HepG2 (cell line): ENCODE measurements at regions not wholly inside any gene's neighbourhood (a gene's known extent, or its start where the extent isn't known, plus 50 kb on each side); places are given as distances from the start of the nearest gene placed in this dataset.
A peak's percentile ranks its signal among the peaks of the same experiment; 100 is the strongest.

Source experiments
- ATAC-seq: fragments of 200-7000 bp; cut with Tn5 transposase; 3 replicates; pipeline ENCODE4 v1.9.1; 2020; ENCODE audit warnings: mild to moderate bottlenecking, moderate library complexity
- BruUV-seq: library from RNA; stranded (reverse); fragments of 400-500 nt; replicated peaks from 2 replicates; lab custom pipeline; 2021; lab: Mats Ljungman, UMichigan
- CTCF ChIA-PET: fragments of 300-600 bp; formaldehyde crosslinking; extraction: SDS; loops from one replicate; lab custom pipeline; 2021; ENCODE audit warnings: low total read pairs, inconsistent platforms, low intra/inter-chr PET ratio; lab: Yijun Ruan, JAX
- POLR2A ChIA-PET: fragments of 350-600 bp; sonication (Branson Sonifier 250); formaldehyde crosslinking; loops from one replicate; lab custom pipeline; 2020; ENCODE audit warnings: antibody characterized with exemption, inconsistent platforms; lab: Yijun Ruan, JAX
- DNase-seq: peaks from one replicate; pipeline ENCODE4 v3.0.0-alpha.2; 2015; ENCODE audit warnings: low spot score
- FAIRE-seq: peaks from 3 replicates; lab custom pipeline; 2011; peaks lifted over from hg19 to GRCh38; lab: Jason Lieb, UNC
- H2AFZ ChIP-seq: one replicate; pipeline ENCODE4 v1.6.1; 2011; ENCODE audit warnings: low read length, inconsistent platforms
- H3K27ac ChIP-seq: fragments of 300-600 bp; 3 replicates; pipeline ENCODE4 v1.8.0; 2011; ENCODE audit warnings: mixed run types, mild to moderate bottlenecking, mixed read lengths, low read length, inconsistent platforms; ENCODE audit not compliant: insufficient read depth; ENCODE audit errors: extremely low read length
- H3K27me3 ChIP-seq, 2 experiments: fragments of 200-600 bp in 1 of 2; 2 replicates in 1 of 2; 3 replicates in 1 of 2; pipeline versions ENCODE4 v1.6.0 to v1.8.0; 2011; ENCODE audit warnings: low read length in 2 of 2, mild to moderate bottlenecking in 2 of 2, moderate library complexity in 2 of 2, inconsistent platforms in 1 of 2; ENCODE audit not compliant: insufficient read depth in 2 of 2, control insufficient read depth in 1 of 2
- H3K36me3 ChIP-seq, 2 experiments: fragments of 200-600 bp in 1 of 2; replicated peaks in 1 of 2; 2 replicates in 1 of 2; 3 replicates in 1 of 2; pipeline versions ENCODE4 v1.5.1 to v1.8.0; 2011; ENCODE audit warnings: low read length in 2 of 2, inconsistent platforms in 1 of 2; ENCODE audit not compliant: insufficient read depth in 2 of 2, control insufficient read depth in 1 of 2
- H3K4me1 ChIP-seq: 2 replicates; pipeline ENCODE4 v1.5.1; 2012; ENCODE audit warnings: low read length, inconsistent platforms; ENCODE audit not compliant: insufficient read depth
- H3K4me2 ChIP-seq: 2 replicates; pipeline ENCODE4 v1.6.0; 2011; ENCODE audit warnings: low read depth, low read length, inconsistent platforms
- H3K4me3 ChIP-seq, 3 experiments: fragments of 200-600 bp in 1 of 3; sonication (generic), shearing (Covaris generic) in 1 of 3; replicated peaks in 1 of 3; 2 replicates each; pipeline ENCODE4 v1.5.1; 2011 to 2016; ENCODE audit warnings: low read length in 3 of 3, inconsistent platforms in 2 of 3, low read depth in 2 of 3, mild to moderate bottlenecking in 2 of 3, control low read depth in 1 of 3, mixed read lengths in 1 of 3; ENCODE audit not compliant: insufficient read depth in 1 of 3
- H3K79me2 ChIP-seq: one replicate; pipeline ENCODE4 v1.6.1; 2011; ENCODE audit warnings: low read length, inconsistent platforms; ENCODE audit not compliant: insufficient read depth
- H3K9ac ChIP-seq: 2 replicates; pipeline ENCODE4 v1.6.0; 2011; ENCODE audit warnings: mild to moderate bottlenecking, low read depth, low read length, inconsistent platforms; ENCODE audit not compliant: insufficient read depth
- H3K9me3 ChIP-seq: 2 replicates; pipeline ENCODE4 v1.5.1; 2012; ENCODE audit warnings: mild to moderate bottlenecking, low read length
- H4K20me1 ChIP-seq: 2 replicates; pipeline ENCODE4 v1.6.0; 2011; ENCODE audit warnings: inconsistent platforms, mild to moderate bottlenecking, low read length, moderate library complexity; ENCODE audit not compliant: insufficient read depth
- ATF7 ChIP-seq, 2 experiments: fragments of 450-650 bp in 1 of 2; sonication (generic) in 1 of 2; formaldehyde crosslinking in 1 of 2; IDR thresholded peaks; 2 replicates each; pipeline versions ENCODE4 v1.4.0 to v1.6.1; 2016 to 2020; ENCODE audit warnings: antibody characterized with exemption in 1 of 2, mild to moderate bottlenecking in 1 of 2, missing genetic modification reagents in 1 of 2
- FOXO1 ChIP-seq: sonication (generic); formaldehyde crosslinking; IDR thresholded peaks from 2 replicates; pipeline ENCODE4 v1.4.0; 2020; ENCODE audit warnings: missing genetic modification reagents
- LRRFIP1 ChIP-seq: sonication (generic); formaldehyde crosslinking; conservative IDR thresholded peaks from 2 replicates; pipeline ENCODE4 v1.4.0; 2020; ENCODE audit warnings: missing genetic modification reagents
- NFIC ChIP-seq: IDR thresholded peaks from 2 replicates; pipeline ENCODE4 v1.6.1; 2012; ENCODE audit warnings: mild to moderate bottlenecking, low read length, inconsistent platforms
- RAD21 ChIP-seq: fragments of 450-650 bp; formaldehyde crosslinking; IDR thresholded peaks from 2 replicates; pipeline ENCODE4 v1.5.0; 2020; ENCODE audit warnings: mild to moderate bottlenecking
- SYNCRIP ChIP-seq: fragments of 200-400 bp; formaldehyde crosslinking; IDR thresholded peaks from 2 replicates; pipeline ENCODE4 v1.6.1; 2018; ENCODE audit warnings: mild to moderate bottlenecking, low read depth, low read length; ENCODE audit not compliant: insufficient read depth
- ZNF101 ChIP-seq: sonication (generic); formaldehyde crosslinking; IDR thresholded peaks from 2 replicates; pipeline ENCODE4 v1.4.0; 2020; ENCODE audit warnings: mild to moderate bottlenecking, low read depth, missing genetic modification reagents, borderline replicate concordance
- ZNF224 ChIP-seq: sonication (generic); formaldehyde crosslinking; IDR thresholded peaks from 2 replicates; pipeline ENCODE4 v1.5.0; 2020; ENCODE audit warnings: mild to moderate bottlenecking, missing genetic modification reagents
- ZNF784 ChIP-seq: sonication (generic); formaldehyde crosslinking; IDR thresholded peaks from 2 replicates; pipeline ENCODE4 v1.5.1; 2020; ENCODE audit warnings: missing genetic modification reagents, mild to moderate bottlenecking, borderline replicate concordance
- in situ Hi-C: cut with HindIII; loops from 2 replicates; pipeline ENCODE4 v1.10.0; 2017; ENCODE audit warnings: low pct_unique_long_range_greater_than_20kb; ENCODE audit not compliant: extremely low pct_ligation_motif_present
- intact Hi-C: fragments of 100-400 bp; cut with micrococcal nuclease; formaldehyde crosslinking; loops from one replicate; pipeline ENCODE4 v1.10.0; 2022; ENCODE audit not compliant: unreplicated experiment

GRCh38 chr5:147017191-147017590 lies 138.6 kb upstream of the PPP2R2B start (continued):
- TF ChIP-seq NFIC (no peak), ZNF101 (no peak), SYNCRIP (no peak), LRRFIP1 (CRISPR knock-in tag) (no peak), RAD21 (CRISPR knock-in tag) (no peak), ZNF224 (CRISPR knock-in tag) (no peak), ZNF784 (CRISPR knock-in tag) (no peak)

DNA sequence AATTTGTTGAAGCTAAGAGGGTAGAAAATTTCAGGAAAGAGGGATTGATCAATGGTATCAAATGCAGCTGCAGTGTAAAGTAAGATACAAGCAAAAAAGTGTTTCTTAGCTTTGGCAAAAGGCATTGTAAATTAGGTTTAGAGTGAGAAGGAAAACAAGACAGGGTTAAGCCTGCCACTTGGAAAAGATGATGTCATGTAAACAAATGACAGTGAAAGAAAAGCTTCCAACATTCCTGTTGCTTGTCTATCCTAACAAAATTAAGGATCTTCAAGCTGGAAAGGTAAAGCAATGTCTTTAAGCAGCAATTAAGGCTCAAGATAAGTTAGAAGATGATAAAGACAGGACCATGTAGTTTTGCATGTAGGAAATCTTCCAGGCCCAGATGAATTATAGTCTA lies 139.1 kb upstream of the PPP2R2B start:
- BruUV-seq: no TSS peak
- DNase-seq: no peak
- in situ Hi-C loops: no loop called here
- TF ChIP-seq ATF7 (IDR thresholded peaks at IDR 0.05) (peak; percentile 81), ATF7 (CRISPR knock-in tag; IDR thresholded peaks at IDR 0.05) (no peak), FOXO1 (CRISPR knock-in tag) (no peak)
- TF ChIP-seq, all 625 proteins: peak for 1
- Histone ChIP-seq H3K9me3 (no peaks in the 10 kb centered on the region), H2AFZ (no peak overlapping the region), H4K20me1 (no peaks in the 10 kb centered on the region), H3K27ac (no peak overlapping the region), H3K4me2 (no peak overlapping the region), H3K27me3 (no peaks in the 10 kb centered on the region), H3K4me3 (no peak overlapping the region), H3K79me2 (no peaks in the 10 kb centered on the region), H3K36me3 (no peaks in the 10 kb centered on the region), H3K4me1 (no peaks in the 10 kb centered on the region), H3K9ac (no peak overlapping the region)
- no peak for ATAC-seq
- no peak for FAIRE-seq
- CTCF ChIA-PET: no interaction called here
- intact Hi-C loops: no loop called here
- POLR2A ChIA-PET: no interaction called here
